Mucosa of gallbladder (tissue), 1 donor: ENCODE measurements at regions not wholly inside any gene's neighbourhood (a gene's known extent, or its start where the extent isn't known, plus 50 kb on each side); places are given as distances from the start of the nearest gene placed in this dataset.

Source experiments
- DNase-seq: peaks from one replicate; pipeline ENCODE4 v3.0.0-alpha.2; 2020; ENCODE audit warnings: low spot score
- donor health status: DM: no; HTN: no; CAD: no.

DNA sequence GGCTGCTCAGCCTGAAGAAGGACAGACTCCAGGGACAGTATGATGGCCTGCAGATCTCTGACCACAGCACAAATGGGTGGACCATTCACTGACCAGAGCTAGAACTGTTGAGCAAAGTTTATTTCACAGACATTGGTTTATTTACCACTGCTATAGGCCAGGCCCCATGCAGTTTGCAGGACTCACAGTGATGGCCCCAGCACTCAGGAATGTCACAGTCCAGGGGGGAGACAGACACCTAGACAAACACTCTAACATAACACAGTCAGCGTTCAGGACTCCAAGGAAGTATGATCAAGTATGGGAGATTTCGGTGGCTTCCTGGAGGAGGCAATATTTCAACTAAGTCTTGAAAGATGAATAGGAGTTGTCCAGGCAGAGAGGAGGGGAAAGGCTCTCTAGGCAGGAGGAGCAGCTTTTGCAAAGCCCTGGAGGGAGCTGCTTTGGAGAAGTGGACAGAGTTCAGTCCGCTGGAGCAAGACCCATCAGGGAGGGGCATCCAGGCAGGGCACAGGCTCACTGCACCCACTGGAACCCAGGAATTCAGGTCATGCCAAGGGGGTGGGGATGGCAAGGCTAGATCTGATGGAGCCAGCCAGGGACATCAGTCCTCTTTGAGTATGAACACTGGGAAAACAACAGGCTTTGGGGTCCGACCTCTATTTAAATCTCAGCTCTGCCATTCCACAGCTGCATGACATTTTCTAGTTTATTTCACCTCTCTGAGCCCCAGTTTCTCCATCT is 454.3 kb downstream of the MATN1 start:
- no peak for DNase-seq

DNA sequence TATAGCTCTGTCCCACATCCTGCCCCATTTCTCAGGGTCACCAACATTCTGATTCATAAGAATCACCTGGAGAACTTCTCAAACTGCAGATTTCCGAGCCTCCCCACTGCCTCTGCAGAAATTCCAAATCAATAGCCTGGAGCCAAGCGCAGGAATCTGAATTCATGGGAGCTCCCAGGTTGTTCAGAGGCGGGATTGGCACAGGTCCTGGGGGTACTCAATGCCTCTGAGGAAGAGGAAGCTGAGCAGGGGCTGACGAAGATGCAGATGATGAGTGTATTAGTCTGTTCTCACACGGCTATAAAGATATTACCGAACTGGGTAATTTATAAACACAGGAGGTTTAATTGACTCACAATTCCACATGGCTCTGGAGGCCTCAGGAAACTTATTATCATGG is 455.5 kb downstream of the MATN1 start:
- no peak for DNase-seq

GRCh38 chr1:30267046-30267445 is 456.3 kb downstream of the MATN1 start:
- no peak for DNase-seq

DNA sequence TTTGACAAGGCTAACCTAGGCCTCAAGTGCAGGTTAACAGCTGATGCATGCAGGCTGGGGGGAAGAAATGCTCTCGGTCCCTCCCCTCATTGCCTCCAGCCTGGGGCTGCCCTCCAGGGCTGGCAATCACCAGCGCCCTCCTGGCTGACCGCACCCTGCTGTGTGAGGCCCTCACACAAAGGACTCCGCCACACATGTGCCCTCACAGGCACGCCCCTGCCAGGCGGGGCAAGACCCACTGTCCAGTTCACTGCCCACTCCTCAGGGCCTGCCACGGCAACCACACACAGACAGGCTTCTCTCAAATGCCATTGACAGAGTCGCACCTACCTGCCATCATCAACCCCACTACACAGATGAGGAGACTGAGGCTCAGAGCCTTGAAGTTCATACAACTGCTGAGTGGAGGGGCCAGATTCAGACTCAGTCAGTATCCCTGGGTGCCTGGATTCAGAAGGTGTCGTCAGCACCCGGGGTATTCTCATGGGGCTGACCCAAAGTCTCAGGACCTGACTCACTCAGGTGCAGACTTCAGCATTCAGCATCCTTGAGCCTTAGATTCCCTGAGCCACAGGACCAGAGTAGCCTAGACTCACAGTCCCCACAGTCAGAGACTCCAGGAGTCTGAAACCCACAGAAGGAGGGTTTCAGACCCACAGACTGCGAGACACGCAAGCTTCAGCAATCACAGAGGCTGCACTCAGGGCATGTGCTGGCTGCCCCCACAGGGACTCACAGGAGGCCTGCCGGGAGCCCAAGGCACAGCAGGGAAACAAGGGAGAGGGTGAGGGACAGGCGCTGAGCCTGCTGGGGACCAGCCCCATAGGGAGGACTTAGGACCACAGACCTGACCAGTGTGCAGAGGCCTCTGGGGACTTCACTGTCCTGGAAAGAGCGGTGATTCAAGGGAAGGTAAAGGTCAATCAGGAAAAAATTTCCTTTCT is 458.0 kb downstream of the MATN1 start:
- DNase-seq = no peak

GRCh38 chr1:30264672-30265025 is 458.7 kb downstream of the MATN1 start:
- no peak for DNase-seq

GRCh38 chr1:30263888-30264671 is 459.3 kb downstream of the MATN1 start:
- DNase-seq = no peak

GRCh38 chr1:30263405-30263804 is 460.0 kb downstream of the MATN1 start:
- DNase-seq = no peak

DNA sequence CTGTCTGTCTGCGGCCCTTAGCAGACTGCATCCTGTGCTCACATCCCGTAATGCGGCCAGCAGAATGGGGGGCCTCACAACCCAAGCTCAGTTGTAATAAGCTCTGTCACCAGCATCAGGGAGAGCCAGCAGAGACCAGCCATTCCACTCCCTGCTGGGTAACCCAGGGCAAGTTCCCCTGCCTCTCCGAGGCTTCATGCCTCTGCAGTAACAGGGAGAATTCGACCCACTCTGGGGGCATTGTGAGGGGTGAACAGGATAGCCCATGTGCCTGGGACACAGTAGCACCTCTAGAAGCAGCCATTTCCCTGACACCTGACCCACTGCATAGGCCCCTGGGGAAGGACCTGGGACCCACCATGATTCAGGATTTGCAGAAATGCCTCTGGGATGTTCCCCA is 461.2 kb downstream of the MATN1 start:
- no peak for DNase-seq

- DNase-seq = no peak
These were observed 463.1 kb downstream of the MATN1 start for GRCh38 chr1:30260318-30260717.

DNA sequence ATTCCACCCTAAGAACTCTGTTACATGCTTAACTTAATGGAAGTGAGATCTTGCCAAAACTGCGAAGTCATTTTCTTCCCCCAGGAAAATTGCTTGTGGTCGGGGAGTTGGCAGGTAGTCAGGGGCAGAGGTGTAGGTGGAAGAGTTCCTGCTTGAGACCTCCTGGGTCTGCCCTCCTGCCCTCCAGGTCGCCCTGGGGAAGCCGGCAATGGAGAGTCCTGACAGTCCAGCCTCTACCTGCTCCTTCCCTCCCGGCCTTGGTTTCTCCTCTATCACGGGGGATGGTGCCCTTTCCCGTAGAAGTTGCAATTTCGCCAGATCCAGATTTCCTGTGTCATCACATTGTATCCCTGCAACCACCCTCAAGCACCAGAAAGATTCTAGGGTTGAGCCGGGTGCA is 463.8 kb downstream of the MATN1 start:
- DNase-seq = no peak

DNA sequence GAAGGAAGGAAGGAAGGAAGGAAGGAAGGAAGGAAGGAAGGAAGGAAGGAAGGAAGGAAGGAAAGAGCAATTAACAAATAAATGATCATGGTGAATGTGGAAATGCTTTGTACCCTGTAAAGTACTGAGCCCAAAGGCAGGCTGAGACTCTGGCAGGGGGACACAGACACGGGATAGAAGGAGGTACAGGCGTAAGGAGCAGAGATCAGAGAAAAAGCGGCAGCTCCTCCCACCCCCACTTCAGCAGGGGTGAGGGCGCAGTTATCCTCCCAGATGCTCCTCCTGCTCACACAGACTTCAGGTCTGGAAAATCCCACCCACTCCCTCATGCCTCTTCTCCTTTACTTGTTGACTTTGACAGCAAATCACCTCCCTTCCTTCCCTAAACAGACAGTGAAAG is 464.5 kb downstream of the MATN1 start:
- no peak for DNase-seq

DNA sequence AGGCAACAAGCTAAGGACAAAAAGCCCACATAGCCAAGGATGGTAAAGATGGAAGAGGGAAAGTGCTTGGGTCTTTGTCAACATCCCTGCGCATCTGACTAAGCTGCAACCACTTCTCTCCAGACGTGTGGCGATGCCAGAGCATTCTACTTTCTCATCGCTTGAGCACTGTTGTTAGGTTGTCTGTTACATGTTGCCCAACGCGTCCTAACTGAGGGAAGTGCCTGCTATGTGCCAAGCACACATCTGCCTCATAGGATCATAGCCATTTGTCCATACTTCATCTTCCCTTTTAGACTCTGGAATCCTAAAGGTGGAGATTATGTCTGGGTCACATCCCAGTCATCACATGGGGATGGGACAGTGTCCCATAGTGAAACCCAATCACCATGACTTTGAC is 464.9 kb downstream of the MATN1 start:
- no peak for DNase-seq

GRCh38 chr1:30257742-30258380 is 465.5 kb downstream of the MATN1 start:
- no peak for DNase-seq

DNA sequence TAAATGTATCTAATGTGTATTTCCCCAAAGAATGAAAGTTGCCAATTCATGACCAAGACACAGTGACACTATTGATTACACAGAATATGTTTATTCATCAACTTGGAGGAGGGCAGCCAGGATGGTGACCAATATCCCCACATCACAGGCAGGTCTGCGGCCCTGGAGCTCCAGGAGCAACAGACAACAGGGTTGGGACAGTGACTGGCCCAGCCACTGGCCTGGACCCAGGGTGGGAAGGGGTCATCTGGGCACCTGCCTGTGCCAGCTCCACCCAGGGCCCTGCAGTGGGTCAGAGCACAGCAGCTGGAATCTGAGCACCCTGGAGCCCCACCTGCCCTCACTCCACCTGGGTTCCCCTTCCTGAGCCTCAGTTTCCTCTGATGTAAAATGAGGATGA is 466.1 kb downstream of the MATN1 start:
- DNase-seq = no peak

DNA sequence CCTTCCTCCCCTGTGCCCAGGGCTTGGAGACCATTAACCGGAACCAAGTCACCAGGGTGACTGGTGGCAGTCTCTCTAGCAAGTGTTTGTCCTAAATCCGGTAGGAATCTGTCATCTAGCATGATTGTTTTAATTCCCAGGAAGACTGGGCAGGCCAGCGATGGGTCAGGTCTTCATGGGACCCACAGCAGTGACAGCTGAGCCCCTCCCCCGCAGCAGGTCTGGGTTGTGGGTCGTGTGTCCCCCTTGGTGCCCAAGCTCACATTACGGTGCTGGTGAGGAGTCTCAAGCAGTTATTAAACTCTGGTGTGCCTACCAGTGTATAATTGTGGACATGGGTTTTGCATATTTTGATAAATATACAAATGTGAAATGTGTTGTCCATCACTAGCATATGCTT is 466.5 kb downstream of the MATN1 start:
- DNase-seq = no peak

DNA sequence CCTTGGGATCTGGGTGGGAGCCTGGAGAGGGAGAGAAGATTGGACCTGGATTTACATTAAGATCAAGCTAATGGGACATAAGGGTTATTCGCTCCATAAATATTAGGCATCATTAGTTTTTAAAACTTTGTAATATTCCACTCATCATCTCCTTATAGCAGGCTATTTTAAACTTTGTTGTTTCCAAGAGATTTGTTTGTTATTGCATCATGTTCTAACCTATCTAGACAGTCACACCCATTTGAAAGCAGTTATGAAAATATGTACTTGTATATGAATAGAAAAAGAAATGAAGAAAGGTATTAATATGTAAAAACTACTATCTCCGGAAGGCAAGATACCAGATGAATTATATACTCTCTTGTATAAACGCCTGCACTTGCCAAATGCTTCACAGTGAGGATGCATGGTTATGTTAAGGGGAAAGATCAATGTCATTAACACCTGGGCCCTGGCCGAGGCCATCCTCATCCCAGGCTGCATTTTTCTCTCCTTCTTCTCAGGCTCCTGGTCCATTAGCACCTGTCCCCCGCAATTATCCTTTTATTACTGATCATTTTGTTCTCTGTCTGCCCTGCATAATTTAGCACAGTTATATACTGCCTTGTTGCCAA is 468.2 kb downstream of the MATN1 start:
- DNase-seq = no peak

DNA sequence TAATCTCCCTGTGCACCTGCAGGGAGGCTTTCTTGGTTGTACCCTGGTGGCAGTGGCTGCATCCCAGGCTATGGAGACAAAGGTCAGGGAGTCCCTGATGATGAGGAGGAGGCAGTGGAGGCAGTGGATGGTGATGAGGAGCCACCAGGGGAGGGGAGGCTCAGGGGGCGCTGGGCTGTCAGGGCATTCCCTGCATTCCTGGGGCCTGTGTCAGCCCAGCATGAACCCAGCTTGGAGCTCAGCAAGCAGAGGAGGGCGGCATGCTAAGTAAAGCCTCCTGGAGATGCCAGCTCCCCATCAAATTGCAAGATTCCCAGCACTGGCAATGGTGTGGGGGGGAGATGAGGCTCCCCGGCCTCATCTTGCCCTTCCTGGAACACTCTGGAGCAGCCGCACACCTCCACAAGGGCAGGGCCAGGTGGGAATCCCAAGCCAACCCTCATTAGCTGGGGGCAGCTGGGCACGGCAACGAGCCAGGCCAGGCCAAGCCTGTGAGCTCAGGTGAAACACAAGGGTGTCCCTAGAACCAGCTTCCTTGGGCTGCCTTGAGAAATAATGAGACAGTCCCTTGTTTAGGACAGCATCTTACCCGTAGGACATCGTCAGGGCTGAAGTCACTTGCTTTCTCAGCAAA is 469.5 kb downstream of the MATN1 start:
- no peak for DNase-seq

DNA sequence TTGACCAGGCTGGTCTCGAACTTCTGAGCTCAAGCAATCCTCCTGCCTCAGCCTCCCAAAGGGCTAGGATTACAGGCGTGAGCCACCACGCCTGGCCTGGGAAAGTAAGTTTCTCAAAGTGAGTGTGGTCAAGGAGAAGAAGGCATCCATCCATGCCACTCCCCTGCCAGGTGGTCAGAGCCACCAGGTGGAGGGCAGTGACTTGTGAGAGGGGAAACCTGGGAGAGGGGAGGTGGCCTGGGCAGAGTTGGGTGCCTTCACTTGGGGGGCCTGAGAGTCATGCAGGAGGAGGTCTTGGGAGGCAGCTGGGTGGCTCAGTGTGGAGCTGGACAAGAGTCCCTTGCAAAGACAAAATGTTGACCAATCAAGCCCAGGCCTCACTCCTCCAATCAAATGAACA is 470.0 kb downstream of the MATN1 start:
- no peak for DNase-seq

DNA sequence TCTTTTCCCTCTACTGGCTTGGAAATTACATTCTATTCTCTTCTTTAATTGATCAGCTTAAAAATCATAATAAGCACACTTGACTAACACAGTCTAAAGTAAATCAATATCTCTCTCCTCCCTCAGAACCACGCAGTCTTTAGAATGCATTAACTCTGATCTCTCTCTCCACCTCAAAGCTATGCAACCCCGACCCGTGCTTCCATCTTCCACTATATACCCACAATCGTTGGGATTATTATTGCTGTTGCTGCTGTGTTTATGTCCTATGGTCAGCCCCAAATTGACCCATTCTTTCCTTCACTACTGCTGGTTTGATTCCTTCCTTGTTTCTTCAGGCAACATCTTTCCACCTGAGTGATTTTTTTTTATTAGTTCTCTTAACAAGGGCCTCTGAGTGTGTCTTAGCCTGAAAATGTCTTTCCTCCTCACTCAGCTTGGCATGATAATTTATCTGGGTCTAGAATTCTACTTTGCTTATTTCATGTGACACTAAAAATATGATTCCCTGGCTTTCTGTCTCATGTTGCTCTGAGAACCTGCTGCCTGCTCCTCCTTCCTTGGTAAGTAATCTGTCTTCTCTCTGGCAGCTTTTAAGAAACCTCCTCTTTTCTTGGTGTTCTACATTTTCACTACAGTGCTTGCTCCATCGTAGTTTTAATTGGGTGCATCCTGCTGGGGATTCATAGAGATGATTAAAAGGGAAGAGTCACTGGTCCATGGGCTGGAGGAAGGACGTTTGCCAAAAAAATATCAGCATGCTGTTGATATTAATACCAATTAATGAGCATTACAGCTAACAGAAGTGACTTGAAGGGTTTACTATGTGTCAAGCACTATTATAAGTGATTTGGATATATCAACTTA is 472.2 kb downstream of the MATN1 start:
- DNase-seq = no peak
